ENCODE measurements at regions not wholly inside any gene's neighbourhood (a gene's known extent, or its start where the extent isn't known, plus 50 kb on each side); places are given as distances from the start of the nearest gene placed in this dataset.

GRCh38 chr21:28644762-28645161, 347.9 kb downstream of the LTN1 start:
- H3K4me1 Mint-ChIP-seq (ENCODE audit: low read depth, unreplicated experiment), result no peaks in the 10 kb centered on the region
- DNase-seq, result no peak
- no peak for TF ChIP-seq CTCF (IDR thresholded peaks at IDR 0.05; ENCODE audit: partially characterized antibody, unreplicated experiment)
- H3K4me3 Mint-ChIP-seq (ENCODE audit: unreplicated experiment), result no peak overlapping the region
- H3K9me3 Mint-ChIP-seq (ENCODE audit: unreplicated experiment), result no peaks in the 10 kb centered on the region
- peaks cover 2% of the 10 kb centered on the region for H3K27me3 Mint-ChIP-seq (ENCODE audit: unreplicated experiment)
- H3K36me3 Mint-ChIP-seq (ENCODE audit: unreplicated experiment), result no peaks in the 10 kb centered on the region
- H3K27ac Mint-ChIP-seq (ENCODE audit: unreplicated experiment), result no peak overlapping the region

- Mint-ChIP-seq H3K36me3 (ENCODE audit: unreplicated experiment) (no peaks in the 10 kb centered on the region), H3K9me3 (ENCODE audit: unreplicated experiment) (no peaks in the 10 kb centered on the region), H3K27me3 (ENCODE audit: unreplicated experiment) (peaks cover 2% of the 10 kb centered on the region), H3K27ac (ENCODE audit: unreplicated experiment) (no peak overlapping the region), H3K4me1 (ENCODE audit: low read depth, unreplicated experiment) (no peaks in the 10 kb centered on the region), H3K4me3 (ENCODE audit: unreplicated experiment) (no peak overlapping the region)
- TF ChIP-seq CTCF (IDR thresholded peaks at IDR 0.05; ENCODE audit: partially characterized antibody, unreplicated experiment), result no peak
- DNase-seq, result no peak
Measured at GRCh38 chr21:28642891-28643290, 349.8 kb downstream of the LTN1 start.

- Mint-ChIP-seq H3K9me3 (ENCODE audit: unreplicated experiment) (no peaks in the 10 kb centered on the region), H3K27ac (ENCODE audit: unreplicated experiment) (no peak overlapping the region), H3K27me3 (ENCODE audit: unreplicated experiment) (peaks cover 2% of the 10 kb centered on the region), H3K4me3 (ENCODE audit: unreplicated experiment) (no peak overlapping the region), H3K4me1 (ENCODE audit: low read depth, unreplicated experiment) (no peaks in the 10 kb centered on the region), H3K36me3 (ENCODE audit: unreplicated experiment) (no peaks in the 10 kb centered on the region)
- TF ChIP-seq CTCF (IDR thresholded peaks at IDR 0.05; ENCODE audit: partially characterized antibody, unreplicated experiment), result no peak
- no peak for DNase-seq
Measured at GRCh38 chr21:28641731-28642130, 350.9 kb downstream of the LTN1 start.

DNA sequence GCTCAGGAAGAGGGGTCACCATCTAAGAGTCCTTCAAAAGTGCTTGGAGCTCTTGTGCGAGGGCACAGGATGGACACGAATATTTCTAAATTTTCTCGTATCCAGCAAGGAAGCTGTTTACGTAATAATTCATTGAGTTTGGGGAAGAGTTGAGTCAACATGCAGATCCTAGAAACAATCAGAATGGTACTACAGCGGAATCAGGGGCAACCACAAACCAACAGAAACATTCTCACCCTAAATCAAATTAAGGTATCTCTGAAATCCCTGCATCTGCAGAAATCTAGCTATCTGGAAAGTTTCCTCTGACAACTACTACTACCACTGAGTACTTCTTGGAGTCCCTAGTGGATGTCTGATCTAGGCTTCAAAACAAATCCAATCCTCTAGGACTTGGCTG, 352.4 kb downstream of the LTN1 start:
- no peak for TF ChIP-seq CTCF (IDR thresholded peaks at IDR 0.05; ENCODE audit: partially characterized antibody, unreplicated experiment)
- H3K9me3 Mint-ChIP-seq (ENCODE audit: unreplicated experiment), result no peaks in the 10 kb centered on the region
- H3K27ac Mint-ChIP-seq (ENCODE audit: unreplicated experiment), result no peak overlapping the region
- no peaks in the 10 kb centered on the region for H3K4me1 Mint-ChIP-seq (ENCODE audit: low read depth, unreplicated experiment)
- no peak for DNase-seq
- no peaks in the 10 kb centered on the region for H3K36me3 Mint-ChIP-seq (ENCODE audit: unreplicated experiment)
- H3K27me3 Mint-ChIP-seq (ENCODE audit: unreplicated experiment), result peaks cover 2% of the 10 kb centered on the region
- H3K4me3 Mint-ChIP-seq (ENCODE audit: unreplicated experiment), result no peak overlapping the region

DNA sequence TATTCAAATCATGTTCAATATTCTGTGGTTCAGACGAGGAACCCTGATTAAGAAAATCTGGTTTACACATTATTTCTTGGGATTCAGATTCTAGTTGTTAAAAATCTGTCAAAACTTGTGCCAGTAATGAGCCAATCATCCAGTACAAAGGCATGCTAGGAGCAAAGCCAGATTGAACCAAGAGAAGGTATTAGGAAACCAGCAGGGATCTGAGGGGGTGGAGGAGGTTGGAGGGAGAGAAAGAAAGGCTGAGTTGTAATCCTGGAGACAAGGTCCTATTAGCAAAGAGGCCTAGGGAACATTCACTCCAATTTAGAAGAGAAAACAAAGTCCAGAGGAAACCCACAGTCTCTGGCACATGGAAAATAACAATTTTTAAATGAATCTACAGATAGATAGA, 352.9 kb downstream of the LTN1 start:
- H3K36me3 Mint-ChIP-seq (ENCODE audit: unreplicated experiment), result no peaks in the 10 kb centered on the region
- no peak overlapping the region for H3K27ac Mint-ChIP-seq (ENCODE audit: unreplicated experiment)
- H3K4me3 Mint-ChIP-seq (ENCODE audit: unreplicated experiment), result no peak overlapping the region
- peaks cover 2% of the 10 kb centered on the region for H3K27me3 Mint-ChIP-seq (ENCODE audit: unreplicated experiment)
- no peak for TF ChIP-seq CTCF (IDR thresholded peaks at IDR 0.05; ENCODE audit: partially characterized antibody, unreplicated experiment)
- H3K4me1 Mint-ChIP-seq (ENCODE audit: low read depth, unreplicated experiment), result no peaks in the 10 kb centered on the region
- DNase-seq, result no peak
- no peaks in the 10 kb centered on the region for H3K9me3 Mint-ChIP-seq (ENCODE audit: unreplicated experiment)
